ENCODE measurements at regions not wholly inside any gene's neighbourhood (a gene's known extent, or its start where the extent isn't known, plus 50 kb on each side); places are given as distances from the start of the nearest gene placed in this dataset.

DNA sequence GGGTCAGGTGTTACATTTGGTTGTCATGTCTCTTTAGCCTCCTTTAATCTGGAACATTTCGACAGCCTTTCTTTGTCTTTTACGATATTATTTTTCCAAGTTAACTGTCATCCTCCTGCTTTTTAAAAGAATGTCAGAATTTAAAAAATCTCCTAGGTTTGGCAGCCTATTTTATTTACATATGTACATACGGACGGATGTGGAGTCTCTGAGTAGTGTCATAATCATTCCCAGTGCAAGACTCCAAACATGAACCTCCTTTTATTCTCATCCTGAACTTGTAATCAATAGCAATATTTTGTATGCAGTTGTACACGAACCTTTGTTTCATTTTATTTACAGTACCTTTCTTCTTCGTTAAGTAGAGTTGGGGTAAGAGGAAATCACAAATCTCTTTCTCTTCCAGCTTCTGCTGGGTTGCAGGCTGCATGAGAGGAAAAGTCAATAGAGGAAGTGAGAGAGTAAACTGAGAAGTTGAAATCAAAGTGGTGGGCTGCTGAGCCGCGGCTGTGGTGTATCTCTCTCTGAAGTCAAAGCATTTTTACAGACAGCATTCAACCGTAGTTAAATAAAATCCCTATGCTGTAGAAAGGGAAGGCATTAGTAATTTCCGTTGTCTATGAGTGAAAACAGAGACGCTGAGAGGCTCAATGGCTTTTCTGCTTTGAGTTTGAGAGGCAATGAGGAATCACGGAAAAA is 53.9 kb upstream of the RPS6KA3 start:
- DNase-seq (ENCODE audit: low spot score): no peak

DNA sequence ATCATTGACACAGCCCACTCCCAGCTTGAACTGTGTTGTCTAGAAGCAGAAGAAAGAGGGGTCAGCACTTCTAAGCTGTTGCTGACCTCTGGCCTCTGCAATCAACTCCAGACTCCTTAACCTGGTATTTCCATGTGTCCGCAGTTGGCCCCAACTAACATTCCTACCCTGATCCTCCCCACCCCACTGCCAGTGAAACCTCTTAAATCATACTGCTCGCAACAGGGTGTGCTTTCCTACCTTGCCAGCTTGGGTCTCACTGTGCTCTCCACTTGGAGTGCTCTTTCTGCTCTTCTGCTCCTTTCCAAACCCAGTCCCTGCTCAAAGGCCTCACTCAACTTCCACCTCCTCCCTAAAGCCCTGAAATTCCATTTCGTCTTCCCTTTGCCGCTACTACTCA is 52.3 kb upstream of the RPS6KA3 start:
- DNase-seq (ENCODE audit: low spot score): no peak

DNA sequence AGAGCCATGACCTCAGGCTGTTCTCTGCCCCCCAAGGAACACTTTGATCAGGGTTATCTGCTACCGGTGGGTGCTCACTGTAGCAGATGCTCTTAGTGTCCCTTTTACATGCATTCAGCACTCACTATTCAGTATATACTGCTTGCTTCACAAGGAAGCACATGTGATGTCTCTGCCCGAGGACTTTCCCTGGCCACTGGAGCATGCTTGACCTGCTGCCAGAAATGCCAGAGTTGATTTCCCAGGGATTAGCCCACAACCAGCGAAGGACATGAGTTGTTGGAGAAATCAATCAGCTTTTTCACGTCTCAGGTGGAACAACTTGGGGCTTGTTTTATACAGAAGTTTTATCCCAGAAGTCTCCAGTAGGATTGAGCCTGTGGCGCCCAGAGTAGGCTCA is 51.2 kb upstream of the RPS6KA3 start:
- no peak for DNase-seq (ENCODE audit: low spot score)

Measured in hematopoietic multipotent progenitor cell treated with erythropoietin and hydrocortisone succinate and interleukin-3 and kit ligand, for 15 days (in vitro differentiated cells).